GM19455 (cell line): ENCODE measurements at regions not wholly inside any gene's neighbourhood (a gene's known extent, or its start where the extent isn't known, plus 50 kb on each side); places are given as distances from the start of the nearest gene placed in this dataset.

Source experiments
- ATAC-seq: cut with Tn5 transposase; IDR thresholded peaks from one replicate; pipeline ENCODE4 v1.9.1; 2021; ENCODE audit not compliant: unreplicated experiment

DNA sequence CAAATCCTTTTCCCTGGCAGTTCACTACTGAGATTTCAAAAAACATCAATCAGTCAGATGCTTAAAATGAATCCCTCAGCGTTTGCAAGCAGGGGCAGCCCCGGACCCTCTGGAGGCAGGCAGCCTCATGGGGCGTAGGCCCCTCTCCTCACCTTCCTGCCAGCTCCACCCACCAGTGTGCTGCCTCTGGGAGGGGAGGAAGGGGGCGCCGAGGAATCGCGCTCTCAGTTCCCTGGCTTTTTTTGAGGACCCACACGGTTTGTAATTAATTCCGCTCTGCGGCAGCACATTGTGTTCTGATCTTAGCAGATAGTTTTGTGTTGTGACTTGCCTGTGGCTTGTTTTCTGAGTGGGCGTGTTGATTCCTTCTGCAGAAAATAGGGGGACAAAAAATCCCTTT is 159.9 kb downstream of the KLF13 start:
- no peak for ATAC-seq

DNA sequence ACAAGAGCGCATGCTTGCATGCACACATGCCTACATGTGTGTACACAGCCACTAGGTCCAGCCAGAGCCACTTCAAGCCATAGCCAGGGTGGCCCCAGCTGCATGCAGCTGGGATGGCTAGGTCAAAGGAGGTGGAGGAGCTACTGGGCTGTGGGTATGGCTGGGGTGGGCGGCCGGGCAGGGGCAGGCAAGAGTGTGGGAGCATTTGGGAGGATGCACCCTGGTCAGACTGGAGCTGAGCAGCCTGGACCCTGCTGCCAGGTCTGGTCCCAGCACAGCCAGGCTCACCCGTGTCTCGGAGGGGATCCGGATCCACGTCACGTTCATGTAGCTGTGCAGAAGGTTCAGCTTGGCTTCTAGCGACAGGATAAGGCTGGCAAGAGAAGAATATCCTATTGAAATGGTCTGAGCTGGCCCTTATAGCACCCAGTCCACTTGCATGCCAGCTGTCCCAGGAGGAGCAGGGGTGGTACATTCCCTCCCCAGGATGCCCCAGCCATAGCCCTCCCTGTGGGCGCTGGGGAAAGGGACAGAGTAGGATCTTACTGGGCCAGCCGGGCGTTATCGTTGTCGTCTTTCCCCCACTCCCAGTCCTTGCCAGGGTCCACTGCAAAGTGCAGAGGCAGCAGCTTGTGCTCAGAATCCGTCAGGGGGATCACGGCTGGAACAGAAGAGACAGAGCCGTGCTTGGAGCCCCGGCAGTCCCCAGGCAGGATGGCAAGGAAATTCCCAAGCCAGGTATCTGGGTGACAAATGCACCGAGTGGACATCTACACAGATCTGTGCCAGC is 160.5 kb downstream of the KLF13 start:
- ATAC-seq, result no peak

DNA sequence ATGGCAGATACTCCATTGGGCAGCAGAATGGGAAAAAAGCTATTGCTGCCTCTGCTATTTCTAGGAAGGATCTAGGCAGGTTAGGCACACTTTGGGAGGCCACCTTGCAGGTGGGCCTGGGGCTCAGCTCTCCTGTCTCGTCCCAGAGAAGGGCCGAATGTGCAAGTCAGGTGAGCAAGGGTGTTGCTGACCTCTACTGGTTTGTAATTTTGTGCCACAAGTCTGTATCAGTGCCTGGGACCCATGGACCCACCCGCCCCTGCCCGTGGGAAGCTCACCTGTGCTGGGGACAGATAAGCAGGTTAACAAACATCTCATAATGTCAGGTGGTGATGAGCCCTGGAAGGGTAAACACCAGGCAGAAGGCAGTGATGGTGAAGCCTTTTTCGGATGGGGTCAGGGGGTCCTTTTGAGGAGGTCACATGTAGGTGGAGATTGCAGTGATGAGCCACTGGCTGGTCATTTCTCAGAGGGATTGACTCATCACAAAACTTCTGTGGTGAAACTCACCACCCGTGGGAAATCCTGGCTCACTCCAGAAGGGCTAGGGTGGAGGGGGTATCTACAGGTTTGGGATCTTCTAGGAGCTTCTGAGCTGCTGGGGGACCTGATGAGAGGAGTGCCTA is 161.3 kb downstream of the KLF13 start:
- no peak for ATAC-seq

DNA sequence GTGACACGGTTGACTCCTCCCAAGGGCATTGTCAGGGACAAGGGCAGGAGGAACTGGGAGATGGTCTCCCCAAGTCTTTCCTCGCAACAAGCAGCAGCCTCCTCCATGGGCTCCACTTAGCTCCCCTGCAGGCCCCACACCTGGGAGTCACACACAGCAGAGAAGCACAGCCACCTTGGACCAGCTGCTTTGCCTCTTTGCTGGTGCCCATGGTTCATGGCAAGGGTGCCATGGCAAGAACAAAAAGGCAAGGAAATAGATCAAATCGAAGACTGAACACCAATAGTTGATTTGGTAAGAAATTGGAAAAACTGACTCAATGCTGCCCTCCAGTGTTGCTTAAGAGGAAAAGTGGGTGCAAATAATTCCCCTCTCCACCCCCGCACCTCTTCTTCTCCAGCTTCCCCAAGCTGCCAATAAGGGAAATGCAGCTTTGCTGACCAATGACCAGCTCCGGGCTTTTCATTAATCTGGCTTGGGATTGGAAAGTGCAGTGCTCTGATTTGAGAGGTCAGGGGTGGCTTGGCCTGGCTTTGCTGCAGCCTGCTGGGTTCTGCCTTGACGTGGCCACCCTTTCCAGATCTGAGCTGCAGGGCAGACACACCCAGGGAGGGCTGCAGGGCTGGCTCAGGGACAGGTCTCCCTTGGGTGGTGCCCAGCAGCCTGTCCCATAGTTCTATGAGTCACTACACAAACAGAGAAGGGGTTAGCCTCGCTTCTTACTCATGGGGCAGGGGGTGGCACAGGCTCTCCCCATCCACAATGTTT is 162.0 kb downstream of the KLF13 start:
- no peak for ATAC-seq

DNA sequence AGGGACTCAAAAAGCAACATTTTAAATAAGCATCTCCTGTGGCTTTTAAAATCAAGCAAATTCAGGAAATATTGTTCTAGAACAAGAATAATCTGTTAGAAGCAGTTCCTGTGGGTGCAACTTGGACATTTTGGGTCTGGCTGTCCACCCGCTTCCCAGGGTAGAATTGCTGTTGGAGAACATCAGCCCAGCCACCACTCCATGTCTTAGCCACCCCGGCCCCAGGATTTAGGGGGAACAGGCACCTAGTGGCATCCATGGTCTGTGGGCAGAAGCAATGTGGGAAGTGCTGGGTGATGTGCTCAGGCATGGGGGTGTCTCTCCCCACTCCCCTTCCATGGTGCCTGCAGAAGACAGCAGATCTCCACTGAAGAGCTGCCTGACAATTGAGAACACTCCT is 162.6 kb downstream of the KLF13 start:
- no peak for ATAC-seq

DNA sequence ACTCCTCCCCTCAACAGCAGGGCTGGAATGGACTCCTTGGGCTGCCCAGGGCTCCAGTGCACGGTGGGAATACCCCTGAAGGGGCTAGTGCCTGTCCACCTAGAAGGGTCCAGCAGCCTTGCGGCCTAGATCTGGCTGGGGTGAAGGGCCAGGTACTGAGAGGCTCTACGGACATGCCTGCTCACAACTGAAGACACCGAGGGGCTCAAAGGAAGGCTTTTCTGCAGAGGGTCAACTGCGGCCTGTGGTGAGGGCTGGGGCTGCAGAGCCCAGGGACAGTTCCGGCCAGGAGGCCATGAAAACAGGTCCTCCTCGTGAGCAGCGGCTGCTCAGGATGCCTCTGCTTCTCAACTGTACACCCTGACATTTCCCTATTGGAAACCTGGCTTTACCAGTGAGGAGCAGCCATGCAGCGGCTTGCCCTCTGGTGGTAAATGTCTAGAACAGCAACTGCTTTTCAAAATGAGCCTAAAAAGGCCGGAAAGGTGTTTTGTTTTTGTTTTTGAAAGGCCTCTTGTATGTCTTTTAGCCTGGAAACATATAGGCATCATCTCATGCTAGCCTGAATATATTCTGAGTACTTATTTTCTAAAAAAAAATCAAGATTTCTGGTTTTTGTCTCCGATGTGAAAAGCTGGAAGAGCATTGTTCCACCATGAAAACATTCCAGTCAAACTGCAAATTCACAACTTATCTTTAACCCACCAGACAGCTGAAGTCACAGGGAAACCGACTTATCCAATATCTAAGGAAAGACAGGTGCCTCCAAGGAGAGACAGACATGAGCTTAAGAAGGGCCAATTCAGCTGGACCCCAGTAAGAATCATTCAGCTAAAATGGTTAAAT is 163.4 kb downstream of the KLF13 start:
- no peak for ATAC-seq

DNA sequence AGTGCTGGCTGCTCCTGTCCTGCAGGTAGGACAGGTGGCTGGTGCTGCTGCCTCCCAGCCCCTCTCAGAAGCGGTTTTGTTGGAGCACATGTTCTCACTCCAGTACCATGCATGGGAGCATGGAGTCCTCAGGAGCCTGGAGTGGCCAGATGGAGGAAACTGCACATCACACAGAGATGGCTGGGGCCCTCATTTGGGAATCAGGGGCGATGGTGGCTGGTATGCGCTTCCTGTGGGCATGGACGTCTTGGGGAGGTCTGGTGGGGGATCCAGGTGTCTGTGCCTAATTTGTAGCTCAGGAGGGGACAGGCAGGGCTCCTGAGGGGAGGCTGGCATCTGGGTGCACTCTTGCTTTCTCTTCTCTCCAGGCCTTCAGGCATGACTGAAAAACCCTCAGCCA is 168.2 kb downstream of the KLF13 start:
- no peak for ATAC-seq

DNA sequence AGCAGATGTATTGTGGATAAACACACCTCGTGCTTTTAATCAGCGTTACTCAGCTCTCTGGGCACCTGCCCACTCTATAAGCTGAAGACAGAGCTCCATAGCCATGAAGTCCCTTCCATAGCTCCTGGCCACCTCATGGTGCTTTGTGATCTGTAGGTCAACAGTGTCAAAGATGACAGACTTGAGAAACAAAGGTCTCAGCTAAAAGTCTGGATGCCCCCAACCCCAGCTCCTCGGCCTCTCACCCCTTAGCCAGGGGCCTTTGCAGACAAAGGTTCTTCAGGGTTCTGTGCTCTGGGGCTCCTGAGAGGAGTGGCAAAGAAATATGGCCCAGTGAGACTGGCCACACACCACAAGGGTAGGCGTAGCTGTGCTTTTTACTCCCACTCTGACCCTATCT is 168.6 kb downstream of the KLF13 start:
- no peak for ATAC-seq

DNA sequence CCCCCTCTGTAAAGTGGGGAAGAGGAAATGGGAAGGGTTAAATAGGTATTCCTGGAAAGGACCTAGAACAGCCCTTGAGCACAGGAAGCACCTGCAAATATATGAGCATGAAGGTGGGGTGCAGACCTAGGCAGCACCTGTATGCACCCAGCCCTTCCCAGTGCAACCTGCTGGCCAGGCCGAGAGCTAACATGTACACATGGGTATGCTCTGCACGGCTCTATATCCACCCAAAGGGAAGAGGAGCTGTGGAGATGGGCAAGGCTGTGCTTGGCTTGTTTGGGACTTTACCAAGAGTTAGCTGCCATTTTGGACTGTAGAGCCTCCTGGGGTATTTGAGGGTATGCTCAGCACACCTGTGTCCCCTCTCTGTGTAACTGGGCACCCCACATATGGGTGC is 171.2 kb downstream of the KLF13 start:
- ATAC-seq, result no peak

DNA sequence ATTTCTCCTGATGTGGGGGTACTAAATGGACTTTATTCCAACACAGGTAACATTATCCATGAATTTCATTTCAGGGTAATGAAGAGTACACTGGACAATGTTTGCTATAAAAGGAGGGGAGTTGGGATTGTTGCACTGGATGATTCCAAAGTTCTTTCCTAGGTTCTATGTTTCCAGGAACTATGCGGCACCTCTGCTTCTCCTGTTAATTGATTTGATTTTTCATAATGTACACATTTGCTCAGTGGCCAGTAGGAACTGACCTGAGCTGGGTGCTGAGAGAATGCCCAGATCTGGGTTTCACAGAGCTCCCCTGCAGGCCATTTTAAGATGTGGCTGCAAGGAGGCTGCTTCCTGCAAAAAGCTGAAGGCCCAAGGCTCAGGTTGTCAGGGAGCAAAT is 171.7 kb downstream of the KLF13 start:
- no peak for ATAC-seq

DNA sequence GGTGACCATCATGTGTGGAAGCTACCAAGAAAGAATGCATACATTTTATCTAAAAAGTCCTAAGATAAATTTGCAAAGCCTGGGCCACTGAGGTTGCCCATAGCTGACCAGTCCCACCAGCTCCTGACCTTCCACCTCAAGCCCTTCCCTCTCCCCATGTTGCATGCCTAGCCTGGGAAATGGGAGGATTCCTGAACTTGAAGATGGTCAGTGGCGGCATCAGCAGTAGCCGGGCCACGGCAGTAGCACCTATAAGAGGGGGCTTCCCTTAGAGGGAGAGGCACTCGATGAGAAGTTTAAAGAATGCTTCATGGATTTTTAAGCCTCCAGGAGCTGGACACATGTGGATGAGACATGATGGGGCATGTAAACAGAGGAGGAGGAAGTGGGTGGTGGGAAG is 172.1 kb downstream of the KLF13 start:
- no peak for ATAC-seq

DNA sequence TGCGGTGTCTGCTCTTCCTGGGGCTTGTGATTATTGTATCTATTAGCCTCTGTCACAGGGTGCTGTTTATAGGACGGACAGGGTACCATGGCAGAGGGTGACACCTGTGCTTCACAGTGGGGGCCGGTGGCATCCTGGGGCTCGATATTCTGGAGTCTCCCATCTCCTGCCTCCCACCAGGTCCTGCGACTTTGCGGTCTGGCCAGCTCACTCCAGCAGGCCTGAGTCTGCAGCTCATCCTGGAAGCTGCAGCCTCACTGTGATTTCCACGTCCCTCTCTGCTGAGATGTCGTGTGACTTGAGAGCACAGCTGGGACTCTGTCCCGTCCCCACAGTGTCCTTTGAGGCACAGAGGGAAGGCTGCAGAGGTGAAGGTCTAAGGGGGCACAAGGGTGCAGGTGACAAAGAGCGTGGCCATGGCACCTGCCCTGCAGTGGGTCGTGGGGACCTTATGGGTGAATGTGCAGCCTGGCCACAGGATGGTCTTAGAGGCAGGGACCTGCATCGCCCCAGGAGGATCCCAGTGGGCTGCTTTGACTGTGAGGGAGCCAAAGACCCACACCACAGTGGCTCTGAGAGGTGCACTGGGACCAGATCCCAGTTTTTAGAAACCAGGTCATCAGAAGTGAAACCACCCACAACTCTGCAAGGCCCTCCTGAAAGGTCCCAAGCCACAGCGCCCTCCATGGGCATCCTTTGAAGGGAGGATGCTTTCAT is 172.8 kb downstream of the KLF13 start:
- ATAC-seq, result no peak

- no peak for ATAC-seq
Observed at GRCh38 chr15:31499953-31500765, 173.5 kb downstream of the KLF13 start.

GRCh38 chr15:31500766-31501449 is 174.3 kb downstream of the KLF13 start:
- no peak for ATAC-seq

GRCh38 chr15:31501536-31502157 is 175.0 kb downstream of the KLF13 start:
- no peak for ATAC-seq

DNA sequence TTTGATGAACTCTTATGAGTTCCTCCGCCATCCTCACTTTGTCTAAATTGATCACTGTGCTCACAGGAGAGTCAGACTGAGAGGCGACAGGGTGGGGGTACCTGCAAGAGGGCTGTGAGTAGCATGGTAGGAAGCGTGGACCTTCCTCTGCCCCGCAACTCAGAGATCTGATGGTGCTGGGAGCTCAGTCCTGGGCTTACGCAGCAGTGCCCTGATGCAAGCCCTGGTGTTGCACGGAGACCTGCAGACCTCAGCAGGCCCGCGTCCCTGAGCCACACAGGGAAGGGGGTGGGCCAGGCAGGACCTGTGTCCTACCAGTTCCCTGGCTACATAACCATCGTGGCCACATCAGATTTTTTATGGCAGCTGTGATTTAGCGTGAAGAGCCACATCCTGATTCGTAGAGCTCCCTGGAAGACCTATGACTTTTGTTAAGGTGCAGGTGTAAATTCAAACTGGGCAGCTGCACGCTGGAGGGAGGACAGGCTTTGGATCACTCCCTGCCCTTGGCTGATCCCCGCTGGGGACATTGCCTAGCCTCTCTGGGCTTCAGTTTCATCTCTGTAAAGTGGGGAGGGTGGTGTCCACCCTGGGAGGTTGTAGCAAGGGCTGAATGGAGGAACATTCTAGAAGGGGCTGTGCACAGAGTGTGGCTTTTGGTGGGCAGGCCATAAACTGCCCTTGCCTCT is 176.1 kb downstream of the KLF13 start:
- no peak for ATAC-seq

DNA sequence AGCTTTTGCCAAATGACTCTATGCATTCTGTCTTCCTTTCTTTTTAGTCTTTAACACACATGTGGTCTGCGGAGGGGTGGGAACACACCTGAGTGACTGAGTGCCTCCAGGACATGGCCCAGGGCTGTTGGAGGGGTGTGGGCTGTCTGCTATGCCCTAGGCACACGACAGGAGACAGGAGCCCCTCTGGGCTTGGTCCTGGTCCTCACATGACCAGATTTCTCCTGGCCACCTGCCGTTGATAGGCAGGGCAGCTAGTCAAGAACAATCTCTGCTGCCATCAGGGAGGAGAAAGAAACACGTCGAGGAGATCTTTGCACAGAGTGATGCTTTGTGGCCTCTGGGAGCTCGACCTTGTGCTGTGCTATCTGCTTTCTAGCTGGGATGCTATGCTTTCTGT is 176.6 kb downstream of the KLF13 start:
- no peak for ATAC-seq
